GM18507 (cell line): ENCODE measurements at regions not wholly inside any gene's neighbourhood (a gene's known extent, or its start where the extent isn't known, plus 50 kb on each side); places are given as distances from the start of the nearest gene placed in this dataset.
"Not testable (repeated sequence)": the region's sequence is repeated elsewhere in the genome, so short reads cannot be mapped to it uniquely, and the experiment has no call there.

ENCODE experiments used
- DNase-seq: peaks from one replicate; pipeline ENCODE4 v3.0.0; 2011; ENCODE audit warnings: low read depth; ENCODE audit not compliant: insufficient read length; ENCODE audit errors: extremely low spot score
- FAIRE-seq: peaks from 2 replicates; lab custom pipeline; 2011; peaks lifted over from hg19 to GRCh38; lab: Jason Lieb, UNC

DNA sequence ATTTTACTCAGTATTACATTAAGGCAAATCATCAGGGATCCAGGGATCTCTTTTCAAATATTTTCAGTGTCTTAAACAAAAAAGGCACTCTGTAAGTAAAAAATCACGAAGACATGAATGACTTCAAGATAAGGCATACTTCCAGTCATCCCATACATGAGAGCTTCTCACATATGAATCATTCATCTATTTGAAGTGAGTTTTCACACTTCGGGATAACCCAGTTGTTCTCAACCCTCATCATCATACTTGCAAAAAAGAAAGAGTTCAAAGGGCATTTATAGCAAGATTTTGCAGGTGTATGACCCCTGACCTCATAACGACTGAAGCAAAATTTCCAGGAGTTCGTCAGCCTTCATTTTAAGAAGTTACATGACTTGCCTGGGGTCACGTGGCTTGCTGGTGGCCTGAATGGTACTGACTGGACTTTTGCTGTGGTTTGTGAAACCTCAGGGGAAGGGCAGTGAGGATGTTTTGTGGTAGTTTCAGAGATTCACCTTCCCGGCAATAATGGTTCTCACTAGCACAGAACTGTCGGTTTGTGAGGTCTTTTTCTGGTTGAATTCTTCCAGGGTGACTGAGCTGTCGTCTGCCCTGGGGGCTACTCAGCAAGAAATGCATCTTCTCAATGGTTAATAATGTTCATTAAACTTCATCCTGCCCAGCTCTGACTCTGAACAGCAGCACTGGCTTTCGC, 115.8 kb upstream of the SHISA3 start:
- no peak for DNase-seq
- peak; percentile 85 for FAIRE-seq

DNA sequence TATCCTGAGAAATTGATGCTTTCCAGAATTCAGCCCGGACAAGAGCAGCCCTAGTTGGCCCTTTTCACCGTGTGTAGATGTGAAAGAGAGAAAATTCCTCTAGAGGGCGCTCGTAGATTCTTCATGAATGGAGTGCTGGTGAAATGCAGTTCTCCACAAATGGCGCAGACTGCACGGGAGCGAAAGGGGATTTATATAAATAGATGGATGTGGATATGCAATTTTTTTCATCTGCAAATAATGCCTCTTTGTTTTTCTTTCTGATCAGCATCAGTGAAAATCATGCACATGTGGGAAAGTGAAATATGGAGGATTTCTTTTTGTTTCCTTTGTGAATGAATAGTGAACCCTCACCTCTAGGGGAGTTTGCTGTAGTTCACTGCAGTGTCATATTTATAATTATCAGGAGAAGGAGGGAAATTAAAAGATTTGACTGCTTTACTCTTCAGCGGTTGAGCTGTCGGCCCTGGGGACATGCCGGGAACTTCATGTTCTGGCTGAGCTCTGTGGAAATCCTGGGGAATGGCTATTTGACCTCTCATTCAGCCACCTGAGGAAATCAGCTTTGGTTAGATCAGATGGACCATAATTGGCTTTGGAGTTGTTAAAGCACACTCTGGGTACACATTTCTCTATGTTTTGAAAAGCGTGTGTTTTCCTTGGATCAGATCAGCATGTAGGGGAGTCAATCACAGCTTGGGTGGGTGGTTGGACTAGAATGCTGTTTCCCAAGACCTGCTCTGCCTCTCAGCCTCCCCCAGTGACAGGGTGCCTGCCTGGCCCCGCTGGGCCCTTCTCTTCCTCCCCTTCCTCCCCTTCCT, 115.0 kb upstream of the SHISA3 start:
- DNase-seq (no peak), FAIRE-seq (no peak)

DNA sequence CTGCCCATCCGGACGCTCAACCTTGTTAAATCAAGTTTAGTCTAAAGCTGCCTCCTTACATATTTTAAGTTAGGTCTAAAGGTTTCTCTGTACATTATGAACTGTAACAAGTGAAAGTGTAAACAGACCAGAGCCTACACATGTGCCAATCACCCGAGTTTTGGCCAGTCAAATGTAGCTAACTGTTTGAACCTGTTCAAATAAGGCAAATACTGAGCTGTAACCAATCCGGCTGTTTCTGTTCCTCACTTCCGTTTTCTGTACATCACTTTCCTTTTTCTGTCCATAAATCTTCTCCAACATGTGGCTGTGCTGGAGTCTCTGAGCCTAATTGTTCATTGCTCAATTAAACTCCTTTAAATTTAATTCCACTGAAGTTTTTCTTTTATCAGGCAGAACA, 113.3 kb upstream of the SHISA3 start:
- peak; percentile 52 for FAIRE-seq
- DNase-seq: no peak

DNA sequence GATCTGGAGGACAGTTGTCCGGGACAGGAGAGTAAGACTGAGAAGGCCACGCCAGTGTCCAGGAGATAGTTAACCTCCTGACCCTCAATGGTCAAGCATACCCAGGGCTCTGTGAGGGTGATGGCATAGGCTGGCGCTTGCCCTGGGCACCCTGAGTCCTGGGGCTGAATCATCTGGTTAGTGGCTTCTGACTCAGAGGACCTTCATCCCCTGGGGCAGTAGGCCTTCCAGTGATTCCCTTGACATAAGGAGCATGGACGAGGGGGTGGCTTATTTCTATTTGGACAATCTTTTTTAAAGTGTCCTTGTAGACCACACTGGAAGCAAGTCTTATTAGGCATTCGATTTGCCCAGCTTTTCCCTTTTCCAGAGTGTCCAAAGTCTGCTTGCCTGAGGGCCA, 108.4 kb upstream of the SHISA3 start:
- not testable (repeated sequence) for FAIRE-seq, DNase-seq

DNA sequence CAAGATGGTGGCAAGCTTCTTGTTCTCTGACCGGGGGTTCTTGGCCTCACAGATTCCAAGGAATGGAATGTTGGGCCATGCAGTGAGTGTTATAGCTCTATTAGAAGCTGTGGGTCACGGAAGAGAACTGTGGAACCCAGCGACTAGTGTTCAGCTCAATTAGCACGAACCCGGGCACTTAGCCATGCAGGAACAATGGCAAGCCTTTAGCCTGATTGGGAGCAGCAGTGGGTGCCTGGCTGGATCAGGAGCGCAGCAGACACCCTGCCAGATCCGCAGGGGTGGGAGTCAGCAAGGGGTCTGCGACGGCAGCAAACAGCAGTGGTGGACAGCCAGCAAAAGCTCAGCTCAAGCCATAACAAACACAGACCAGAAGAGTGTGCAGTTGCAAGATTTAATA, 105.1 kb upstream of the SHISA3 start:
- FAIRE-seq, DNase-seq: not testable (repeated sequence)

DNA sequence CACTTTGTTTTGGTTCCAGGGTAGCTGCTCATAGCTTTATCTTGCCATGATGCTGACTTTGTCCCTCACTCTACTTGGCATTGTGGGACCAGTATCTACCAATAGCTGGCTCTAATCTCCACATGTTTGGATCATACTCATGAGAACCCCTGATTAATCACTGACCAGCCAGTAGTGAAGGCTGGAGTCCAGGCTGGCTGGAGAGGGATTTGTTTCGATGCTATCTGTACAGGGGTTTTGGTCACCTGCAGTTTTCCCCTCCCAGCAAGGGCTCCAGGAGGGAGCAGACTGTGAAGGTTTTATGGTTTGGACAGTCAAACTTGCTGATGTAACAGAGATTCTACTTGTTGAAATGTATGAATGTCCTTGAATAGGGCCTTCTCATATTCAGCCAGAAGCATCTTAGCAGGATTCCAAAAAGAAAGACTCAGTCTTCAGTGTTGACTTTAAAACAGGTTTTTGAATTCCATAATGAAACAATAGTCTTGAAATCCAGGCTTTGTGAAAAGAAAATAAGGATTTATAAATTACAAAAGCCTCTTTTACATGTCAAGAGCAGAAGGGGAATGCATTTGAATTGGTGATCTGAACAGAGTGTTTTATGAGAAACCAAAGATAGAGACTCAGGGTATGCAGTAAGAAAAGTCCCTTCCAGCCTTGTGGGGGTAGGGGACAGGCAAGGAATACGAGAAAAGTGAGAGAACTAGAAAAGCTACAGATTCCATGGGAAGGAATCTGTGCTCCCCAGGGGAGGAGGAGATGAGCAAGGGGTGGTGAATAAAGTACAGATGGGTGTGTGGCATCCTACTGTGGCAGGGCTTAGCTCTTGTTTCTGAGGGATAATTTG, 103.1 kb upstream of the SHISA3 start:
- DNase-seq (no peak), FAIRE-seq (no peak)

DNA sequence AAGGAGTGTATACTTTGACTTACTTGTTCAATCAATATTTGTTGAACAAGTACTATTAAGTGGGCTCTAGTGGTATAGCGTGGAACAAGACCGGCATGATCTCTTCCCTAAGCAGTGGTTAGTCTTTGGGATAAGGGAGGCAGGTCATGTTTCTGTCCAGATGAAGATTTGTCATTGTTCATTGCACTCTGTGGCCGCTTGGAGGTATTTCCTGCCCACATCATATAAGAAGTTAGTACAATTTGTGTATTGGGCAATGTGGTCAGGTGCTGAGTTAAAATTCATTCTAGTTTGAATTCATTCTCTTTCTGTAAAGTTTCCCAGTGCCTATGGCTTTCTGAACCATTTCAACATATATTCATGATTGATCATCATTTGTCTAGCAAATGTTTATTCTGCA, 101.1 kb upstream of the SHISA3 start:
- FAIRE-seq: no peak
- DNase-seq: no peak

- FAIRE-seq (peak; percentile 55), DNase-seq (no peak)
Measured at GRCh38 chr4:42302348-42302747, 94.9 kb upstream of the SHISA3 start.

- DNase-seq (no peak), FAIRE-seq (no peak)
Measured at GRCh38 chr4:42306221-42307109, 90.8 kb upstream of the SHISA3 start.

DNA sequence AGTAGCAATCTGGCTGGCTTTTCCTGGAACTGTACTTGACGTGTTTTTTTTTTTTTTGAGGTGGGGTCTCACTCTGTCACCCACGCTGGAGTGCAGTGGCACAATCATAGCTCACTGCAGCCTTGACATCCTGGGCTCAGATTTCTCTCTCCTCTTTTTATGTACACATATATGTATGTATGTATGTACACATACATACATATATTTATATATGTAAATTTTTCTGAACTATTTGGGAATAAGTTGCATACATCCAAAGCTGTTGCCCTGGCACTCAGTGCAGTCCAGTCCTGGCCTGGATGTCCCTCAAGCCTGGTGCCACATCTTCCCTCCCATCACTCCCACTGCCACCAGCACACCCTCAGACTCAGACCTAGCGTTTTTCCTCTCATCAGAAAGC, 89.0 kb upstream of the SHISA3 start:
- no peak for DNase-seq
- FAIRE-seq: no peak

DNA sequence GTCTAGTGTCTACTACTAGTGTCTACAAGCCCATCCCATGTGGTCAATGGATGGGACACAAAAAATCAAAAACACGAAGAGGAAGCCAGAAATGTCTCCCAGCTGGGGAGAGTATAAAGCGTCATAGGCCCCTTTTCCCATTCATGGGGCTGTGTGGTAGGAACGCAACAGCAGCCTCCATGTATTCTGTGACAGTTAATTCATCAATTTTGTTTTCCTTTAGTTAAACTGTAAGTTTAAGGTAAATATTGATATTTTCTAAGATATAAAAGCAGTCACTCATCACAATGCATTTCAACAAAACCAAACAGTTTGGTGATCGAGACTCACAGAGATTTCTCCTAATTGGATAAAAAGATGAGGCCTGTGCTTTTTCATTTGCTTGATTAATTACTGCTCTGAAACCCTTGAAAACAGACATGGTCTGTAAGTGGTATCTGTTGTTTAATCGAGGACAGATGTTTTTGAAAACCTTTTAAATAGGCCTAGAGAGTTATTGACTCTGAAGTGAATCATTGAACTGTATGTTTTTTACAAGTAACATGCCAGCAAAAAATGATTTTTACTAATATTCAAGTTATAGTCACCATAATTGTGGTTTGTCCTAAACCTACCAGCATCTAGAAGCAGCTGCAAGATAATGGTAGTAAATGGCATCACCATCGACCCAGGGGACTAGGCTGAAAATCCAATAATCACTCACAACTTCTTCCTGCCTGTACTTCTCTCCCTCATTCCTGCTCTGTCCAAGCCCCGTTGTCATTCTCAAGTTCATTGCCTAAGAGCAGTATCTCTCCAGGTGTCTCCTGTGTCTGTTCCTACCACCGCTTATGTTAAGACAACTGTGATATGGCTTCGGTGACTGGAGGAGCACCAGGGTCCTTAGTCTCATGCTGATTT, 87.7 kb upstream of the SHISA3 start:
- FAIRE-seq: no peak
- no peak for DNase-seq

DNA sequence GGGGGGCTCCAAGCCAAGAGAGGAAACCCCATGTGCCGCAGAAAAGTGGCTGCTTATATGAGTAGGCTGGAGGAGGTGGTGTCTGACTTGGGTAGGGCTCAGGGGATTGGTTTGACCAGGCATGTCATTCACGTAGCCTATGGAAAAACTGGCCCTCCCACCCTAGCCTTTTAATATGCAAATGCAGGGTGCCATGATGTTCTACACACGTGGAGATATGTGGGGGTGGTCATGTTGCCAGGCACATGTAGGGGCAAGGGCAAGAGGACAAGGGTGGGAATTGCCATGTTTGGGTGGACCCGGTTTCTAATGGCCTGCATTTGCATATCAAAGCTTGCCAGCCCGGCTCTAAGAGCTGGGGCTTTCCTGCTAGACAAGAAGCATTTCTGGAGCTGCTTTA, 86.9 kb upstream of the SHISA3 start:
- DNase-seq: no peak
- no peak for FAIRE-seq

DNA sequence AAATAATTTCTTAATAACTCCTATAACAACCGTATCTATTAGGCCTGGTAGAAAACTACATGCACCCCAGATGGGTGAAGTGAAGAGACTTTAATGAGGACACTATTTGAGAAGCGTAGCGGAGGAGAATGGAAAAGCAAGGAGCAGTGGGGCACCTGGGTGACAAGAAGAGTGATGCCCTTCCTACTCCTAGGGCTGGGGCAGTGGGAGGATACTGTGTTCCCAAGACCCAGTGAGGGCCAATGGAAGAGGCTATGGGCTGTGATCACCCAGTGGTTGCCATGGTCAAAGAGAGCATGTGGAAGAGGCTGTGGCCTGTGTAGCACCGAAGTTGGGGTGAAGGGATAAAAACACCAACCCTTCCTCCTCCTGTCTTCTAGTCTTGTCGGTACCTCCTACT, 86.5 kb upstream of the SHISA3 start:
- DNase-seq (no peak), FAIRE-seq (no peak)

- DNase-seq (no peak), FAIRE-seq (no peak)
Measured at GRCh38 chr4:42311591-42311990, 85.7 kb upstream of the SHISA3 start.

DNA sequence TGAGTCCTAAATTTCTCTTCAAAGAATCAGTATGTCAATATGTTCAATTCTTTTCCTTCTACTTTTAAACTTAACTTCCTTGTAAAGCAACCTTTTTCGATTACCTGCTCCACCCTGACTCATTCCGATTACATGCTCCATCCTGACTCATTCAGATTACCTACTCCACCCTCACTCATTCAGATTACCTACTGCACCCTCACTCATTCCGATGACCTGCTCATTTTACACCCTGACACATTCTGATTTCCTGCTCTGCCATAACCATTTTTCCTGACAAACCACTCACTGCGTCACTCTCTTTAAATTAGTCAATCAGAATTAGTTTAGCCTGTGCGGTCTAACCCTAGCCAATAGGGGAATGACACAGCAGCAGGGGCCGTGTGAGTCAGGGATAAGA, 83.9 kb upstream of the SHISA3 start:
- DNase-seq, FAIRE-seq: not testable (repeated sequence)

DNA sequence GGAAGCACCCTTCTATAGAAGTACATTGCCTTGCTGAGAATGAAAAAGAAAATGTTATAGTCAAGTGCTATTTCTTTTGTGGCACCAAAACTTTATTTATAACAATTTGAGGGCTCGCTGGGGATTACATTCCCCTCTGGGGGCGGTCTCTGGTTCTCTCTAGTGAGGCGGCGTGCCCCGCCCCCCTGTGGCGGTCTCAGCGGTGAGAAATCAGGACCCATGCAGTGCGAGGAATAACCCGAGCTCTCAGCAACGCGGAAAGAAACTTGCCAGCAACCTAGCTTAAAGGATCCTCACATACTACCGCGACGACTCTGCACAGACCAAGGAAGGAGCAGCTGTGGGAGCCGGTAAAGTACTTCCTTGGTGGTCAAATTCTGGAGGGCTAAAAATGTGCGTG, 83.4 kb upstream of the SHISA3 start:
- no peak for DNase-seq
- no peak for FAIRE-seq

- no peak for DNase-seq
- no peak for FAIRE-seq
Measured at GRCh38 chr4:42315231-42315630, 82.1 kb upstream of the SHISA3 start.

DNA sequence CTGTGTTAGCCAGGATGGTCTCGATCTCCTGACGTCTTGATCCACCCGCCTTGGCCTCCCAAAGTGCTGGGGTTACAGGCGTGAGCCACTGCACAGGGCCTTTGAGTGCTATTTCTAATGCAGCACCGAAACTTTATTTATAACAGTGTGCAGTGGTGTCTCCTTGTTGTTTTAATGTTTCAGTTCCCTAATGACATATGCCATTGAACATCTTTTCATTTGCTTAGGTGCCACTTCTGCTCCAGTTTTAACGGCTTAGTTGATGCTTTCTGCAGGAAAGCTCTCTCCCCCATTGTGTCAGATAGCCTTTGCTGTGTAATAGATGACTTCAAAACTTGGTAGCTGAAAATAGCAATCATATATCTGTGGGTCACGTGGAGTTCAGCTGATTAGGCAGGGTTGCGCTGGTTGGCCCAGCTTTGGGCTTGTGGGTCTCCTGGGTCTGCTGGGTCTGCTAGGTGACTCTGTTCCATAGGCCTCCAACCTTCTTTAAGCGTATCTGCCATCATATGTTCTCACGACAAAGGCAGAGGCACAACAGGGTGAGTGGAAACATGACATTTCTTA, 76.4 kb upstream of the SHISA3 start:
- no peak for FAIRE-seq
- DNase-seq: no peak
